Mucosa of descending colon (tissue), 3 donors: ENCODE measurements at regions not wholly inside any gene's neighbourhood (a gene's known extent, or its start where the extent isn't known, plus 50 kb on each side); places are given as distances from the start of the nearest gene placed in this dataset.
"Not testable (repeated sequence)": the region's sequence is repeated elsewhere in the genome, so short reads cannot be mapped to it uniquely, and the experiment has no call there.

ENCODE experiments used
- ATAC-seq: fragments of 200-7000 bp; cut with Tn5 transposase; one replicate; pipeline ENCODE4 v1.9.1; 2020; ENCODE audit warnings: mild to moderate bottlenecking, moderate library complexity
- DNase-seq, 3 donors: peaks; one replicate each; pipeline ENCODE4 v3.0.0-alpha.2; 2020
- H3K36me3 ChIP-seq: fragments of 200-600 bp; one replicate; pipeline ENCODE4 v1.8.0; 2021; ENCODE audit warnings: low read depth, mild to moderate bottlenecking
- H3K4me1 ChIP-seq: fragments of 200-600 bp; one replicate; pipeline ENCODE4 v1.8.0; 2021; ENCODE audit warnings: low read depth, mild to moderate bottlenecking
- H3K4me3 ChIP-seq: fragments of 200-600 bp; one replicate; pipeline ENCODE4 v1.8.0; 2021; ENCODE audit warnings: mild to moderate bottlenecking
- H3K9me3 ChIP-seq: fragments of 200-600 bp; one replicate; pipeline ENCODE4 v1.8.0; 2021; ENCODE audit warnings: mild to moderate bottlenecking
- intact Hi-C, 2 donors: fragments of 100-400 bp; cut with DNase I in 1 of 2; cut with micrococcal nuclease in 1 of 2; formaldehyde crosslinking; loops; one replicate each; pipeline versions ENCODE4 v1.11.0 to v1.11.1; 2022; cut with DNase I, micrococcal nuclease
- TF ChIP-seq, protein P1 (sequence below): fragments of 200-600 bp; IDR thresholded peaks from one replicate; pipeline ENCODE4 v1.8.0; 2022; ENCODE audit warnings: antibody characterized with exemption, mild to moderate bottlenecking
- donor health status: DM: no; HTN: no; CAD: no; lungs with moderate emphysema.
- donor health status: DM: no; HTN: no; CAD: no.
- donor health status: DM: no; HTN: yes; CAD: no.

- Histone ChIP-seq H3K4me3 (no peak overlapping the region), H3K4me1 (peaks cover 9% of the 10 kb centered on the region), H3K36me3 (no peaks in the 10 kb centered on the region), H3K9me3 (no peaks in the 10 kb centered on the region)
- ATAC-seq: peak; percentile 55
- no peak for DNase-seq
- TF ChIP-seq, protein P1, sequence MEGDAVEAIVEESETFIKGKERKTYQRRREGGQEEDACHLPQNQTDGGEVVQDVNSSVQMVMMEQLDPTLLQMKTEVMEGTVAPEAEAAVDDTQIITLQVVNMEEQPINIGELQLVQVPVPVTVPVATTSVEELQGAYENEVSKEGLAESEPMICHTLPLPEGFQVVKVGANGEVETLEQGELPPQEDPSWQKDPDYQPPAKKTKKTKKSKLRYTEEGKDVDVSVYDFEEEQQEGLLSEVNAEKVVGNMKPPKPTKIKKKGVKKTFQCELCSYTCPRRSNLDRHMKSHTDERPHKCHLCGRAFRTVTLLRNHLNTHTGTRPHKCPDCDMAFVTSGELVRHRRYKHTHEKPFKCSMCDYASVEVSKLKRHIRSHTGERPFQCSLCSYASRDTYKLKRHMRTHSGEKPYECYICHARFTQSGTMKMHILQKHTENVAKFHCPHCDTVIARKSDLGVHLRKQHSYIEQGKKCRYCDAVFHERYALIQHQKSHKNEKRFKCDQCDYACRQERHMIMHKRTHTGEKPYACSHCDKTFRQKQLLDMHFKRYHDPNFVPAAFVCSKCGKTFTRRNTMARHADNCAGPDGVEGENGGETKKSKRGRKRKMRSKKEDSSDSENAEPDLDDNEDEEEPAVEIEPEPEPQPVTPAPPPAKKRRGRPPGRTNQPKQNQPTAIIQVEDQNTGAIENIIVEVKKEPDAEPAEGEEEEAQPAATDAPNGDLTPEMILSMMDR: no peak
- intact Hi-C loops: no loop called here
These were observed 62.8 kb upstream of the CUX1 start for GRCh38 chr7:101754424-101755159.

GRCh38 chr7:101757879-101758278, 59.5 kb upstream of the CUX1 start:
- intact Hi-C loops: no loop called here

GRCh38 chr7:101758519-101758918, 58.9 kb upstream of the CUX1 start:
- H3K36me3 ChIP-seq, intact Hi-C loops, H3K9me3 ChIP-seq, ATAC-seq, H3K4me1 ChIP-seq, H3K4me3 ChIP-seq, DNase-seq: not testable (repeated sequence)

More at GRCh38 chr7:101757879-101758278, 59.5 kb upstream of the CUX1 start:
- H3K4me3 ChIP-seq: no peak overlapping the region
- H3K36me3 ChIP-seq: no peaks in the 10 kb centered on the region
- no peak for DNase-seq
- H3K4me1 ChIP-seq: peaks cover 9% of the 10 kb centered on the region
- no peak for ATAC-seq
- TF ChIP-seq, protein P1: no peak
- no peaks in the 10 kb centered on the region for H3K9me3 ChIP-seq

- ATAC-seq: no peak
- H3K4me3 ChIP-seq: no peak overlapping the region
- no peak for DNase-seq
- H3K36me3 ChIP-seq: no peaks in the 10 kb centered on the region
- no peaks in the 10 kb centered on the region for H3K4me1 ChIP-seq
- TF ChIP-seq, protein P1: no peak
- no peaks in the 10 kb centered on the region for H3K9me3 ChIP-seq
- intact Hi-C loops: no loop called here
These were observed 53.2 kb upstream of the CUX1 start for GRCh38 chr7:101764221-101764620.

- H3K36me3 ChIP-seq: no peaks in the 10 kb centered on the region
- TF ChIP-seq, protein P1: no peak
- no peaks in the 10 kb centered on the region for H3K4me1 ChIP-seq
- ATAC-seq: no peak
- no peaks in the 10 kb centered on the region for H3K9me3 ChIP-seq
- no peak overlapping the region for H3K4me3 ChIP-seq
- DNase-seq: no peak
- intact Hi-C loops: no loop called here
These were observed 49.9 kb upstream of the CUX1 start for GRCh38 chr7:101767544-101767943.
